ENCODE measurements at regions not wholly inside any gene's neighbourhood (a gene's known extent, or its start where the extent isn't known, plus 50 kb on each side); places are given as distances from the start of the nearest gene placed in this dataset.

DNA sequence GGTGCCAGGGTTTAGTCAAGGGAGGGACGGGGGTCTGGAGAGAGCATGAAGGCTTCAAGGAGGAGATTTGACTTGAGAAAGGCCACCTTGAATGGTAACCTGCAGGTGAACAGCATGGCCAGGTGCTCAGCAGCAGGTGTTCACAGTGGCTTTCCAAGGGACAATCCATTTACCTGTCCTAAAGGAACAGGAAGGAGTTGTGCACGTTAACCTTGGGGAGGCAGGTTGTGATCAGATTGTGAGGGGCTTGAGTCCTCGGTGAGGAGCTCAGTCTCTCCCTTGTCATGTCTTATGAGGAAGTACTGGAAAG is 120.1 kb upstream of the ERCC6L2 start:
- no peak overlapping the region for H4K8ac ChIP-seq (replicated peaks; ENCODE audit: insufficient read length, low read depth, low read length)
- DNase-seq, result no peak
- H4K5ac ChIP-seq (ENCODE audit: insufficient read length, low read depth, low read length), result no peak overlapping the region
- H3K4ac ChIP-seq (ENCODE audit: low read depth, low read length), result no peak overlapping the region; the same call in 1 of the 2 replicates
- H4K91ac ChIP-seq (ENCODE audit: insufficient read length, low read depth, low read length), result no peak overlapping the region
- Mint-ChIP-seq H3K4me1 (peaks cover 51 to 52% of the 10 kb centered on the region in 2 experiments), H3K27ac (peak overlapping the region in 2 of 3 experiments; percentile 6 to 22; a peak in 4 of 7 replicates), H3K9me3 (no peaks in the 10 kb centered on the region; a peak in 1 of 5 replicates), H3K4me3 (peak overlapping the region in 1 of 2 experiments; percentile 24; a peak in 2 of 5 replicates), H3K36me3 (ENCODE audit: insufficient read depth in 1 of 3, low read depth in 3 of 3) (no peaks in the 10 kb centered on the region; a peak in 1 of 7 replicates), H3K27me3 (ENCODE audit: low read depth) (peaks cover 57% of the 10 kb centered on the region)
- H3K9ac ChIP-seq (ENCODE audit: extremely low read depth, insufficient read length, low read length), result no peak overlapping the region
- H3K23ac ChIP-seq (ENCODE audit: insufficient read length, low read depth, low read length), result no peak overlapping the region
- H3K79me1 ChIP-seq (ENCODE audit: insufficient read depth, low read depth, low read length, poor library complexity, severe bottlenecking), result no peaks in the 10 kb centered on the region
- H3K23me2 ChIP-seq (ENCODE audit: insufficient read length, low read depth, low read length, poor library complexity, severe bottlenecking), result no peaks in the 10 kb centered on the region
- no peak overlapping the region for H2BK5ac ChIP-seq (ENCODE audit: insufficient read length, low read length)
- H3K14ac ChIP-seq (ENCODE audit: insufficient read depth, low read length), result no peak overlapping the region
- H3K4me2 ChIP-seq (ENCODE audit: insufficient read depth, insufficient read length, low read length), result no peak overlapping the region
- H3T11ph ChIP-seq (ENCODE audit: low read length), result no peak overlapping the region
- no peak overlapping the region for H2BK15ac ChIP-seq (ENCODE audit: low read depth, low read length)
- no peak overlapping the region for H3K27ac ChIP-seq (ENCODE audit: insufficient read length, low read depth, low read length)
- H3K79me2 ChIP-seq (ENCODE audit: insufficient read depth, low read length), result no peaks in the 10 kb centered on the region
- no peak overlapping the region for H2AFZ ChIP-seq (ENCODE audit: low read length)
- TF ChIP-seq, protein P1, sequence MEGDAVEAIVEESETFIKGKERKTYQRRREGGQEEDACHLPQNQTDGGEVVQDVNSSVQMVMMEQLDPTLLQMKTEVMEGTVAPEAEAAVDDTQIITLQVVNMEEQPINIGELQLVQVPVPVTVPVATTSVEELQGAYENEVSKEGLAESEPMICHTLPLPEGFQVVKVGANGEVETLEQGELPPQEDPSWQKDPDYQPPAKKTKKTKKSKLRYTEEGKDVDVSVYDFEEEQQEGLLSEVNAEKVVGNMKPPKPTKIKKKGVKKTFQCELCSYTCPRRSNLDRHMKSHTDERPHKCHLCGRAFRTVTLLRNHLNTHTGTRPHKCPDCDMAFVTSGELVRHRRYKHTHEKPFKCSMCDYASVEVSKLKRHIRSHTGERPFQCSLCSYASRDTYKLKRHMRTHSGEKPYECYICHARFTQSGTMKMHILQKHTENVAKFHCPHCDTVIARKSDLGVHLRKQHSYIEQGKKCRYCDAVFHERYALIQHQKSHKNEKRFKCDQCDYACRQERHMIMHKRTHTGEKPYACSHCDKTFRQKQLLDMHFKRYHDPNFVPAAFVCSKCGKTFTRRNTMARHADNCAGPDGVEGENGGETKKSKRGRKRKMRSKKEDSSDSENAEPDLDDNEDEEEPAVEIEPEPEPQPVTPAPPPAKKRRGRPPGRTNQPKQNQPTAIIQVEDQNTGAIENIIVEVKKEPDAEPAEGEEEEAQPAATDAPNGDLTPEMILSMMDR (conservative IDR thresholded peaks at IDR 0.05), result no peak
- no peak overlapping the region for H2BK120ac ChIP-seq (ENCODE audit: low read depth, low read length, poor library complexity, severe bottlenecking)
- WGBS (ENCODE audit: extremely low coverage, insufficient read length, low lambda C conversion rate), result no CpG with 5 or more reads among the region's 3 CpGs
- H3K18ac ChIP-seq (ENCODE audit: insufficient read length, low read depth, low read length), result peak overlapping the region; percentile 47
- H2AK5ac ChIP-seq (ENCODE audit: insufficient read length, low read length), result no peak overlapping the region
- no peak overlapping the region for H3K56ac ChIP-seq (ENCODE audit: insufficient read length, low read depth, low read length)
- peaks cover 9% of the 10 kb centered on the region; the same call in 1 of the 2 replicates for H3K27me3 ChIP-seq (ENCODE audit: insufficient read depth, low read length)
- no peaks in the 10 kb centered on the region for H4K20me1 ChIP-seq (ENCODE audit: control insufficient read depth, insufficient read depth, insufficient read length)
- H3K9me3 ChIP-seq (ENCODE audit: control insufficient read depth, low read depth, low read length), result no peaks in the 10 kb centered on the region
- peak overlapping the region; percentile 31 for H2BK12ac ChIP-seq (ENCODE audit: insufficient read length, low read depth, low read length)
- H2BK20ac ChIP-seq (ENCODE audit: low read depth, low read length, poor library complexity, severe bottlenecking), result no peak overlapping the region
- H3K4me1 ChIP-seq (ENCODE audit: insufficient read depth, low read length), result peaks cover 9% of the 10 kb centered on the region

All from H9 (cell line).